Smooth muscle cell (in vitro differentiated cells): ENCODE measurements at regions not wholly inside any gene's neighbourhood (a gene's known extent, or its start where the extent isn't known, plus 50 kb on each side); places are given as distances from the start of the nearest gene placed in this dataset.

Experiments used
- DNase-seq: peaks from one replicate; lab custom pipeline; 2025; ENCODE audit not compliant: unreplicated experiment; lab: John Stamatoyannopoulos, UW
- H2AFZ ChIP-seq: fragments of 200-600 bp; sonication (generic); 2 replicates; pipeline ENCODE4 v1.6.0; 2016; ENCODE audit warnings: antibody characterized with exemption, low read depth, mild to moderate bottlenecking
- H3F3A ChIP-seq: fragments of 200-600 bp; sonication (generic); 2 replicates; pipeline ENCODE4 v1.6.0; 2017; ENCODE audit warnings: antibody characterized with exemption, low read depth
- H3K27ac ChIP-seq: fragments of 200-600 bp; sonication (generic); 2 replicates; pipeline ENCODE4 v1.5.1; 2016; ENCODE audit warnings: low read depth, mild to moderate bottlenecking
- H3K27me3 ChIP-seq: fragments of 200-600 bp; sonication (generic); 2 replicates; pipeline ENCODE4 v1.6.1; 2016; ENCODE audit warnings: low read depth, mild to moderate bottlenecking
- H3K36me3 ChIP-seq: fragments of 200-600 bp; sonication (generic); 2 replicates; pipeline ENCODE4 v1.5.1; 2016; ENCODE audit warnings: low read depth
- H3K4me1 ChIP-seq: fragments of 200-600 bp; sonication (generic); 2 replicates; pipeline ENCODE4 v1.5.1; 2016; ENCODE audit warnings: low read depth
- H3K4me2 ChIP-seq: fragments of 200-600 bp; sonication (generic); 2 replicates; pipeline ENCODE4 v1.6.0; 2016; ENCODE audit warnings: mild to moderate bottlenecking
- H3K4me3 ChIP-seq: fragments of 200-600 bp; sonication (generic); 2 replicates; pipeline ENCODE4 v1.5.1; 2016; ENCODE audit warnings: mild to moderate bottlenecking
- H3K79me2 ChIP-seq: fragments of 200-600 bp; sonication (generic); 2 replicates; pipeline ENCODE4 v1.6.0; 2016; ENCODE audit warnings: low read depth, mild to moderate bottlenecking
- H3K9ac ChIP-seq: fragments of 200-600 bp; sonication (generic); 2 replicates; pipeline ENCODE4 v1.6.0; 2016; ENCODE audit warnings: low read depth
- H3K9me3 ChIP-seq: fragments of 200-600 bp; sonication (generic); replicated peaks from 2 replicates; pipeline ENCODE4 v1.5.1; 2016; ENCODE audit warnings: low read depth
- H4K20me1 ChIP-seq: fragments of 200-600 bp; sonication (generic); 2 replicates; pipeline ENCODE4 v1.6.0; 2016; ENCODE audit warnings: low read depth
- CTCF ChIP-seq: fragments of 200-600 bp; sonication (generic); IDR thresholded peaks from 2 replicates; pipeline ENCODE4 v1.5.1; 2017; ENCODE audit warnings: borderline replicate concordance, mild to moderate bottlenecking, antibody characterized with exemption; ENCODE audit not compliant: insufficient read depth, poor library complexity, severe bottlenecking
- WGBS: methylation state at CpG from one replicate; pipeline ENCODE4 v1.1.7; 2016; ENCODE audit warnings: low lambda C conversion rate; 5-methylcytosine and 5-hydroxymethylcytosine counted together

GRCh38 chr2:75256485-75256884 lies 57.2 kb upstream of the TACR1 start:
- H3K9me3 ChIP-seq: peaks cover 13% of the 10 kb centered on the region
- H3K27ac ChIP-seq: no peak overlapping the region
- no peaks in the 10 kb centered on the region for H3K27me3 ChIP-seq
- H3K36me3 ChIP-seq: no peaks in the 10 kb centered on the region
- no peak overlapping the region for H3K4me3 ChIP-seq
- H3K4me2 ChIP-seq: no peak overlapping the region
- no peaks in the 10 kb centered on the region for H4K20me1 ChIP-seq
- DNase-seq: no peak
- TF ChIP-seq CTCF: no peak
- no peaks in the 10 kb centered on the region for H3K4me1 ChIP-seq
- H3K9ac ChIP-seq: no peak overlapping the region
- no peaks in the 10 kb centered on the region for H3K79me2 ChIP-seq
- 77% methylated on average over 1 of the region's 1 CpG for WGBS
- H3F3A ChIP-seq: no peaks in the 10 kb centered on the region
- H2AFZ ChIP-seq: no peak overlapping the region

GRCh38 chr2:75253526-75253925 lies 54.2 kb upstream of the TACR1 start:
- H2AFZ ChIP-seq: no peak overlapping the region
- peaks cover 22% of the 10 kb centered on the region for H3K9me3 ChIP-seq
- H3K4me3 ChIP-seq: no peak overlapping the region
- TF ChIP-seq CTCF: no peak
- H3K4me1 ChIP-seq: no peaks in the 10 kb centered on the region
- no peak overlapping the region for H3K4me2 ChIP-seq
- no peaks in the 10 kb centered on the region for H3F3A ChIP-seq
- no peaks in the 10 kb centered on the region for H4K20me1 ChIP-seq
- DNase-seq: no peak
- H3K79me2 ChIP-seq: no peaks in the 10 kb centered on the region
- H3K27ac ChIP-seq: no peak overlapping the region
- no peak overlapping the region for H3K9ac ChIP-seq
- H3K27me3 ChIP-seq: no peaks in the 10 kb centered on the region
- H3K36me3 ChIP-seq: no peaks in the 10 kb centered on the region

- no peak for TF ChIP-seq CTCF
- Histone ChIP-seq H3K36me3 (no peaks in the 10 kb centered on the region), H3K4me1 (no peaks in the 10 kb centered on the region), H3K9ac (no peak overlapping the region), H3K9me3 (peaks cover 13% of the 10 kb centered on the region), H4K20me1 (no peaks in the 10 kb centered on the region), H3K27ac (no peak overlapping the region), H3K4me2 (no peak overlapping the region), H3K79me2 (no peaks in the 10 kb centered on the region), H2AFZ (no peak overlapping the region), H3F3A (no peaks in the 10 kb centered on the region), H3K27me3 (no peaks in the 10 kb centered on the region), H3K4me3 (no peak overlapping the region)
- DNase-seq: no peak
- 90% methylated on average over 3 of the region's 3 CpGs for WGBS
These were observed 52.6 kb upstream of the TACR1 start for GRCh38 chr2:75251896-75252295.
